GM12878 (cell line): ENCODE measurements at regions not wholly inside any gene's neighbourhood (a gene's known extent, or its start where the extent isn't known, plus 50 kb on each side); places are given as distances from the start of the nearest gene placed in this dataset.

ENCODE experiments used
- ATAC-seq: fragments of 200-7000 bp; cut with Tn5 transposase; 3 replicates; pipeline ENCODE4 v1.9.1; 2020; ENCODE audit warnings: mild to moderate bottlenecking, moderate library complexity
- BruUV-seq: library from RNA; stranded (reverse); fragments of 400-500 nt; replicated peaks from 2 replicates; lab custom pipeline; 2021; lab: Mats Ljungman, UMichigan
- CTCF ChIA-PET: fragments of 300-600 bp; sonication (Branson Sonifier 250); formaldehyde crosslinking; extraction: SDS; loops from one replicate; lab custom pipeline; 2021; ENCODE audit warnings: inconsistent platforms; lab: Yijun Ruan, JAX
- POLR2A ChIA-PET: fragments of 350-600 bp; formaldehyde crosslinking; extraction: SDS; loops from one replicate; lab custom pipeline; 2021; ENCODE audit warnings: inconsistent platforms; lab: Charles Lee
- RAD21 ChIA-PET: fragments of 300-600 bp; sonication (Branson Sonifier 250); formaldehyde crosslinking; loops from one replicate; lab custom pipeline; 2023; ENCODE audit warnings: antibody characterized with exemption; ENCODE audit not compliant: unreplicated experiment; lab: Charles Lee
- SMC1A ChIA-PET: fragments of 300-600 bp; sonication (Branson Sonifier 250); formaldehyde crosslinking; loops from one replicate; lab custom pipeline; 2023; ENCODE audit not compliant: unreplicated experiment, uncharacterized antibody; lab: Charles Lee
- DNase-seq: peaks from one replicate; pipeline ENCODE4 v3.0.0-alpha.2; 2011; ENCODE audit warnings: low read depth, low spot score
- FAIRE-seq: peaks from 3 replicates; lab custom pipeline; 2011; peaks lifted over from hg19 to GRCh38; lab: Jason Lieb, UNC
- H2AFZ ChIP-seq: 2 replicates; pipeline ENCODE4 v1.6.0; 2011; ENCODE audit warnings: low read depth, low read length, control low read depth; ENCODE audit not compliant: control insufficient read depth
- H3K27ac ChIP-seq: 2 replicates; pipeline ENCODE4 v1.5.1; 2011; ENCODE audit warnings: control low read depth; ENCODE audit not compliant: control insufficient read depth, insufficient read depth
- H3K27me3 ChIP-seq, 2 experiments: replicated peaks in 1 of 2; 2 replicates each; pipeline versions ENCODE4 v1.6.0 to v1.6.1; 2011; ENCODE audit warnings: low read length in 1 of 2; ENCODE audit not compliant: control insufficient read depth in 2 of 2, insufficient read depth in 2 of 2
- H3K36me3 ChIP-seq, 2 experiments: 2 replicates each; pipeline ENCODE4 v1.5.1; 2011; ENCODE audit warnings: low read length in 1 of 2; ENCODE audit not compliant: control insufficient read depth in 2 of 2, insufficient read depth in 2 of 2
- H3K4me1 ChIP-seq: 2 replicates; pipeline ENCODE4 v1.6.1; 2011; ENCODE audit warnings: mild to moderate bottlenecking, low read length, moderate library complexity, mixed read lengths; ENCODE audit not compliant: control insufficient read depth, insufficient read depth
- H3K4me2 ChIP-seq: 2 replicates; pipeline ENCODE4 v1.6.0; 2011; ENCODE audit warnings: control low read depth; ENCODE audit not compliant: control insufficient read depth, insufficient read depth
- H3K4me3 ChIP-seq: fragments of 200-600 bp; sonication (generic); 2 replicates; pipeline ENCODE4 v1.5.1; 2016
- H3K79me2 ChIP-seq: 2 replicates; pipeline ENCODE4 v1.6.0; 2011; ENCODE audit warnings: low read length; ENCODE audit not compliant: control insufficient read depth, insufficient read depth
- H3K9ac ChIP-seq: 2 replicates; pipeline ENCODE4 v1.8.0; 2011; ENCODE audit warnings: low read length, control low read depth, mixed read lengths; ENCODE audit not compliant: control insufficient read depth, insufficient read depth
- H3K9me3 ChIP-seq: replicated peaks from 3 replicates; pipeline ENCODE4 v1.5.1; 2011; ENCODE audit warnings: mild to moderate bottlenecking, low read length; ENCODE audit not compliant: control insufficient read depth, insufficient read depth
- H4K20me1 ChIP-seq: 2 replicates; pipeline ENCODE4 v1.6.0; 2011; ENCODE audit not compliant: control insufficient read depth, insufficient read depth
- CEBPB ChIP-seq, 2 experiments: fragments of 150-350 bp in 1 of 2; IDR thresholded peaks; 2 replicates each; pipeline ENCODE4 v1.6.1; 2012 to 2014; ENCODE audit warnings: low read depth in 2 of 2, low read length in 2 of 2, borderline replicate concordance in 1 of 2, inconsistent platforms in 1 of 2
- CREB1 ChIP-seq: IDR thresholded peaks from 2 replicates; pipeline ENCODE4 v1.6.1; 2012; ENCODE audit warnings: low read depth, mild to moderate bottlenecking, inconsistent platforms
- CTCF ChIP-seq, 3 experiments: IDR thresholded peaks in 2 of 3; conservative IDR thresholded peaks in 1 of 3; 2 replicates each; pipeline ENCODE4 v1.5.1; 2011; ENCODE audit warnings: low read depth in 3 of 3, low read length in 3 of 3, mild to moderate bottlenecking in 3 of 3, control low read depth in 2 of 3, moderate library complexity in 2 of 3, inconsistent platforms in 1 of 3, mixed read lengths in 1 of 3; ENCODE audit not compliant: control insufficient read depth in 2 of 3, insufficient read depth in 1 of 3; ENCODE audit errors: extremely low read depth in 1 of 3
- EP300 ChIP-seq, 2 experiments: fragments of 150-350 bp in 1 of 2; IDR thresholded peaks; 2 replicates each; pipeline ENCODE4 v1.6.1; 2011 to 2012; ENCODE audit warnings: low read depth in 2 of 2, low read length in 2 of 2, borderline replicate concordance in 1 of 2, improper control_type of control experiment in 1 of 2, inconsistent platforms in 1 of 2; ENCODE audit not compliant: control insufficient read depth in 1 of 2
- GABPA ChIP-seq: IDR thresholded peaks from 2 replicates; pipeline ENCODE4 v1.6.1; 2014; ENCODE audit warnings: antibody characterized with exemption, low read depth, mild to moderate bottlenecking, inconsistent platforms
- IKZF1 ChIP-seq: fragments of 450-650 bp; conservative IDR thresholded peaks from 2 replicates; pipeline ENCODE4 v1.6.1; 2017; ENCODE audit warnings: antibody characterized with exemption, mild to moderate bottlenecking
- MTA2 ChIP-seq: fragments of 450-650 bp; IDR thresholded peaks from 2 replicates; pipeline ENCODE4 v1.6.1; 2016; ENCODE audit warnings: low read depth, mild to moderate bottlenecking, moderate library complexity
- NKRF ChIP-seq: fragments of 450-650 bp; conservative IDR thresholded peaks from 2 replicates; pipeline ENCODE4 v1.6.1; 2017; ENCODE audit warnings: mild to moderate bottlenecking, moderate library complexity
- POU2F2 ChIP-seq: IDR thresholded peaks from 3 replicates; pipeline ENCODE4 v1.6.1; 2011; ENCODE audit warnings: low read depth, mild to moderate bottlenecking, low read length, borderline replicate concordance
- SMAD5 ChIP-seq: IDR thresholded peaks from 2 replicates; pipeline ENCODE4 v1.6.1; 2016; ENCODE audit warnings: antibody characterized with exemption, low read depth
- SMC3 ChIP-seq: IDR thresholded peaks from 2 replicates; pipeline ENCODE4 v1.6.1; 2011; ENCODE audit warnings: low read length, improper control_type of control experiment, borderline replicate concordance
- SRF ChIP-seq, 2 experiments: IDR thresholded peaks; 2 replicates each; pipeline ENCODE4 v1.6.1; 2011; ENCODE audit warnings: low read depth in 2 of 2, low read length in 2 of 2, mild to moderate bottlenecking in 1 of 2, moderate library complexity in 1 of 2
- TAF1 ChIP-seq: IDR thresholded peaks from 2 replicates; pipeline ENCODE4 v1.6.1; 2011; ENCODE audit warnings: mild to moderate bottlenecking, low read depth, low read length, borderline replicate concordance
- ZNF622 ChIP-seq: fragments of 450-650 bp; IDR thresholded peaks from 2 replicates; pipeline ENCODE4 v1.6.1; 2017; ENCODE audit warnings: mild to moderate bottlenecking, inconsistent platforms
- WGBS: methylation state at CpG from one replicate; pipeline ENCODE4 v1.1.6; 2016; ENCODE audit warnings: low lambda C conversion rate; ENCODE audit not compliant: insufficient replicate concordance, insufficient coverage; ENCODE audit errors: missing lambda C conversion rate; 5-methylcytosine and 5-hydroxymethylcytosine counted together
- in situ Hi-C: fragments of 300-500 bp; cut with MboI; formaldehyde crosslinking; loops from 9 replicates; pipeline ENCODE4 v1.14.3; 2018; ENCODE audit warnings: mixed read lengths
- intact Hi-C: fragments of 100-400 bp; cut with micrococcal nuclease; formaldehyde crosslinking; loops from one replicate; pipeline ENCODE4 v1.14.2; 2022; ENCODE audit not compliant: unreplicated experiment
- TF ChIP-seq, protein P1 (sequence below): fragments of 450-650 bp; IDR thresholded peaks from 2 replicates; pipeline ENCODE4 v1.6.1; 2017; ENCODE audit warnings: low read depth, mild to moderate bottlenecking, moderate library complexity

DNA sequence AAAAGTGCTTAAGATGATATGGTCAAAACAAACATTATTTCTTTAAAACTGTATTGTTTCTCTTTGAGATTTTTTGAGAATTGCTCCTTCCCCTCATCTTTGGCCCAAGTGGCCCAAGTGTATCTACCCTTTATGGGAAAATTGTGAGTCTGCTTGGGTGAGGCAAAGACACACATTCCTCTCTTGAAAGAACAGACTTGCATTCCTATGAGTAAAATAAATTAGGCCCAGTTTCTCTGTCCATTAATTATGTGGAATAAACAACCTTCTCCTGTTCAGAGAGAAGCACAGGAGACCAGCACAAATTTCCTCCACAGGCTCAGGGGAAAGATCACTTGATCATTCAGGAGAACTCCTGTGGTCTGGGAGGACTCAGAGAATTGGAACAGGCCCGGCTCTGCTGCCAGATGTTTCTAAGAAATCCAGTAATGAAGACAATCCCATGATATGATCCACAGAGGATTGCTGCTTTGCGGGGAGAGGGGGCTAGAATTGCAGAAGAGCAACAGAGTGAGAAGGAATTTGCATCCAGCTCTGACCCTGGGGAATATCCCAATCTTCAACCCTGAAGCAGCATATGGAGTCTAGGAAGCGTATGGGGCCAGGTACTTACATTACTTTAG, 53.8 kb upstream of the BOC start:
- 35% methylated on average over 3 of the region's 3 CpGs for WGBS
- intact Hi-C loops = no loop called here
- no peaks in the 10 kb centered on the region for H3K79me2 ChIP-seq
- H3K9ac ChIP-seq = no peak overlapping the region
- in situ Hi-C loops = no loop called here
- FAIRE-seq = no peak
- H2AFZ ChIP-seq = no peak overlapping the region
- ChIA-PET POLR2A (no interaction called here), SMC1A (no interaction called here), CTCF (no interaction called here), RAD21 (no interaction called here)
- no peaks in the 10 kb centered on the region for H4K20me1 ChIP-seq
- no peak for ATAC-seq
- H3K4me2 ChIP-seq = no peak overlapping the region
- no peaks in the 10 kb centered on the region for H3K36me3 ChIP-seq
- H3K27ac ChIP-seq = no peak overlapping the region
- H3K4me1 ChIP-seq = peaks cover 11% of the 10 kb centered on the region
- BruUV-seq = no TSS peak
- no peaks in the 10 kb centered on the region; the same call in 2 of the 3 replicates for H3K9me3 ChIP-seq
- no peak for DNase-seq
- H3K27me3 ChIP-seq = no peaks in the 10 kb centered on the region
- H3K4me3 ChIP-seq = no peak overlapping the region
- no peak for TF ChIP-seq SMC3
- no peak for TF ChIP-seq EP300 (IDR thresholded peaks at IDR 0.05; ENCODE audit: borderline replicate concordance in 1 of 2, control insufficient read depth in 1 of 2, low read depth in 2 of 2, low read length in 2 of 2)
- TF ChIP-seq POU2F2 = no peak
- no peak for TF ChIP-seq CEBPB (IDR thresholded peaks at IDR 0.05; ENCODE audit: borderline replicate concordance in 1 of 2, low read depth in 2 of 2, low read length in 2 of 2)
- TF ChIP-seq TAF1 = no peak
- TF ChIP-seq NKRF = no peak
- TF ChIP-seq GABPA = no peak
- TF ChIP-seq SRF (IDR thresholded peaks at IDR 0.05; ENCODE audit: low read depth in 2 of 2, low read length in 2 of 2) = no peak
- no peak for TF ChIP-seq SMAD5
- TF ChIP-seq CTCF (IDR thresholded peaks at IDR 0.05 in 2 of 3, conservative IDR thresholded peaks at IDR 0.05 in 1 of 3; ENCODE audit: control insufficient read depth in 2 of 3, extremely low read depth in 1 of 3, insufficient read depth in 1 of 3, low read depth in 3 of 3, low read length in 3 of 3) = no peak
- no peak for TF ChIP-seq IKZF1
- no peak for TF ChIP-seq ZNF622
- TF ChIP-seq, protein P1, sequence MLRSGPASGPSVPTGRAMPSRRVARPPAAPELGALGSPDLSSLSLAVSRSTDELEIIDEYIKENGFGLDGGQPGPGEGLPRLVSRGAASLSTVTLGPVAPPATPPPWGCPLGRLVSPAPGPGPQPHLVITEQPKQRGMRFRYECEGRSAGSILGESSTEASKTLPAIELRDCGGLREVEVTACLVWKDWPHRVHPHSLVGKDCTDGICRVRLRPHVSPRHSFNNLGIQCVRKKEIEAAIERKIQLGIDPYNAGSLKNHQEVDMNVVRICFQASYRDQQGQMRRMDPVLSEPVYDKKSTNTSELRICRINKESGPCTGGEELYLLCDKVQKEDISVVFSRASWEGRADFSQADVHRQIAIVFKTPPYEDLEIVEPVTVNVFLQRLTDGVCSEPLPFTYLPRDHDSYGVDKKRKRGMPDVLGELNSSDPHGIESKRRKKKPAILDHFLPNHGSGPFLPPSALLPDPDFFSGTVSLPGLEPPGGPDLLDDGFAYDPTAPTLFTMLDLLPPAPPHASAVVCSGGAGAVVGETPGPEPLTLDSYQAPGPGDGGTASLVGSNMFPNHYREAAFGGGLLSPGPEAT = no peak
- no peak for TF ChIP-seq MTA2
- TF ChIP-seq CREB1 = no peak
